ENCODE measurements at regions not wholly inside any gene's neighbourhood (a gene's known extent, or its start where the extent isn't known, plus 50 kb on each side); places are given as distances from the start of the nearest gene placed in this dataset.

DNA sequence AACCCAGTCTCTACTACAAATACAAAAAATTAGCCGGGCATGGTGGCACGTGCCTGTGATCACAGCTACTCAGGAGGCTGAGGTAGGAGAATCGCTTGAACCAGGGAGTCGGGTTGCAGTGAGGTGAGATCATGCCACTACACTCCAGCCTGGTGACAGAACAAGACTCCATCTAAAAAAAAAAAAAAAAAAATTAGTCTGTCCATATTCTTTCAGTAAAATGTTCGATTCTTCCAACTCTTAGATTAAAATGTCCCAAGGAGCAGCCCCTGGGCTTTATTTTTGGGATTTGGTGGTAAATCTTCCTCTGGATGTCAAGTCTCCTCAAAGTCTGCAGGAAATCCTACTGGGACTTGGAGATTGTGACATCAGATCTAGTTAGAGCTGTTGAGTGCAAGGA lies 101.0 kb upstream of the EEF1E1 start:
- no peak for TF ChIP-seq EZH2 (IDR thresholded peaks at IDR 0.05)
- TF ChIP-seq, protein P1, sequence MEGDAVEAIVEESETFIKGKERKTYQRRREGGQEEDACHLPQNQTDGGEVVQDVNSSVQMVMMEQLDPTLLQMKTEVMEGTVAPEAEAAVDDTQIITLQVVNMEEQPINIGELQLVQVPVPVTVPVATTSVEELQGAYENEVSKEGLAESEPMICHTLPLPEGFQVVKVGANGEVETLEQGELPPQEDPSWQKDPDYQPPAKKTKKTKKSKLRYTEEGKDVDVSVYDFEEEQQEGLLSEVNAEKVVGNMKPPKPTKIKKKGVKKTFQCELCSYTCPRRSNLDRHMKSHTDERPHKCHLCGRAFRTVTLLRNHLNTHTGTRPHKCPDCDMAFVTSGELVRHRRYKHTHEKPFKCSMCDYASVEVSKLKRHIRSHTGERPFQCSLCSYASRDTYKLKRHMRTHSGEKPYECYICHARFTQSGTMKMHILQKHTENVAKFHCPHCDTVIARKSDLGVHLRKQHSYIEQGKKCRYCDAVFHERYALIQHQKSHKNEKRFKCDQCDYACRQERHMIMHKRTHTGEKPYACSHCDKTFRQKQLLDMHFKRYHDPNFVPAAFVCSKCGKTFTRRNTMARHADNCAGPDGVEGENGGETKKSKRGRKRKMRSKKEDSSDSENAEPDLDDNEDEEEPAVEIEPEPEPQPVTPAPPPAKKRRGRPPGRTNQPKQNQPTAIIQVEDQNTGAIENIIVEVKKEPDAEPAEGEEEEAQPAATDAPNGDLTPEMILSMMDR (IDR thresholded peaks at IDR 0.05) = no peak
- TF ChIP-seq EZH2phosphoT487 (IDR thresholded peaks at IDR 0.05) = no peak

Measured in neural progenitor cell (in vitro differentiated cells).